HG03439 (cell line): ENCODE measurements at regions not wholly inside any gene's neighbourhood (a gene's known extent, or its start where the extent isn't known, plus 50 kb on each side); places are given as distances from the start of the nearest gene placed in this dataset.
"Not testable (repeated sequence)": the region's sequence is repeated elsewhere in the genome, so short reads cannot be mapped to it uniquely, and the experiment has no call there.

ENCODE experiments used
- ATAC-seq: cut with Tn5 transposase; IDR thresholded peaks from one replicate; pipeline ENCODE4 v1.9.1; 2021; ENCODE audit warnings: mild to moderate bottlenecking, moderate library complexity; ENCODE audit not compliant: unreplicated experiment

- ATAC-seq, result no peak
These were observed 150.4 kb downstream of the BTBD3 start for GRCh38 chr20:12068121-12068520.

- ATAC-seq, result no peak
These were observed 151.5 kb downstream of the BTBD3 start for GRCh38 chr20:12069181-12069580.

GRCh38 chr20:12072221-12072953 lies 154.7 kb downstream of the BTBD3 start:
- ATAC-seq, result no peak

GRCh38 chr20:12072954-12073264 lies 155.2 kb downstream of the BTBD3 start:
- ATAC-seq, result no peak

- ATAC-seq, result no peak
These were observed 156.5 kb downstream of the BTBD3 start for GRCh38 chr20:12074111-12074655.

- ATAC-seq, result no peak
These were observed 158.5 kb downstream of the BTBD3 start for GRCh38 chr20:12076200-12076599.

- no peak for ATAC-seq
These were observed 160.2 kb downstream of the BTBD3 start for GRCh38 chr20:12077875-12078274.

- ATAC-seq, result no peak
These were observed 161.8 kb downstream of the BTBD3 start for GRCh38 chr20:12079490-12079889.

- no peak for ATAC-seq
These were observed 165.6 kb downstream of the BTBD3 start for GRCh38 chr20:12083269-12083668.

GRCh38 chr20:12084482-12084881 lies 166.8 kb downstream of the BTBD3 start:
- ATAC-seq, result no peak

GRCh38 chr20:12086359-12086758 lies 168.7 kb downstream of the BTBD3 start:
- ATAC-seq, result no peak

GRCh38 chr20:12090920-12091319 lies 173.2 kb downstream of the BTBD3 start:
- no peak for ATAC-seq

GRCh38 chr20:12093057-12093796 lies 175.5 kb downstream of the BTBD3 start:
- no peak for ATAC-seq

- not testable (repeated sequence) for ATAC-seq
These were observed 176.1 kb downstream of the BTBD3 start for GRCh38 chr20:12093797-12094190.

GRCh38 chr20:12095180-12095920 lies 177.7 kb downstream of the BTBD3 start:
- ATAC-seq, result no peak

- ATAC-seq, result no peak
These were observed 180.7 kb downstream of the BTBD3 start for GRCh38 chr20:12098421-12098820.

GRCh38 chr20:12108846-12109245 lies 191.2 kb downstream of the BTBD3 start:
- ATAC-seq, result no peak

GRCh38 chr20:12110274-12110673 lies 192.6 kb downstream of the BTBD3 start:
- ATAC-seq, result no peak

- no peak for ATAC-seq
These were observed 193.0 kb downstream of the BTBD3 start for GRCh38 chr20:12110711-12111110.

- ATAC-seq, result no peak
These were observed 193.9 kb downstream of the BTBD3 start for GRCh38 chr20:12111431-12112088.

- no peak for ATAC-seq
These were observed 194.4 kb downstream of the BTBD3 start for GRCh38 chr20:12112089-12112474.
